SW 1271 (cell line): ENCODE measurements at regions not wholly inside any gene's neighbourhood (a gene's known extent, or its start where the extent isn't known, plus 50 kb on each side); places are given as distances from the start of the nearest gene placed in this dataset.

Source experiments
- DNase-seq, 2 experiments: peaks; one replicate each; lab custom pipeline; 2025; lab: John Stamatoyannopoulos, UW

DNA sequence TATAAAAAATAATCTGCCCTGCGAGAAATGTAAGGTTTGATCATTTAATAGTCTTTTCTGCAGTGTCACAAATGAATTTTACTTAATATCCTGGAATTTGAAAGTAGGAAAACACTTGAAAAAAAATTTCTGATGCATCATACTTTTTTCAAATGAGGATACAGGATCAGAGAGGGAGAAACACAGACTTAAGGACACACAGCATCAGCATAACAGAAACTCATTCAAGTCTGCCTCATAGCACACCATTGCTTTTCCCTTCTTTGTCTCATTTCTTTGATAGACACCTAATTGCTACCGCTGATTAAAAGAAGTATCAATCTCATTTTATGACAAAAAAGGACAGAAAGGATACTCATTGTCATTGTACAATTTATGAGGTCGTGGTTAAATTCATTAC lies 319.0 kb downstream of the TMEM114 start:
- DNase-seq = no peak

DNA sequence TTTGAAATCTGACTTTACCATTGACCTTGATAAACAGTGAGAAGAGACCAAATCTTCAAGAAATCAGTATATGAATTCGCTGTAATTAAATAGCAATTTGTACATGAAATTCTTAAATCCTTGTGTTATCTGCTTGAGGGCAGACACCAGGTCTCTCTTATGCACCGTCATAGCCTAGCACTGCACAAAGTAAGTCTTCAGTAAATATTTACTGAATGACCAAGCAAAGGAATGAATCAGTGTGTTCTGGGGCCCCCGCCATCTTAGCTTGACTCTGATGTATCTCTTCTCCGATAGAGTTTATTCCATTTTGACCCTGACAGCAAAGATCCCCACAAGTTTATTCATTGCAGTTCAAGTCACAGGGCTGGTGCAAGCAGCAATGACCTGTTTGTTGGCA lies 328.0 kb downstream of the TMEM114 start:
- no peak for DNase-seq

DNA sequence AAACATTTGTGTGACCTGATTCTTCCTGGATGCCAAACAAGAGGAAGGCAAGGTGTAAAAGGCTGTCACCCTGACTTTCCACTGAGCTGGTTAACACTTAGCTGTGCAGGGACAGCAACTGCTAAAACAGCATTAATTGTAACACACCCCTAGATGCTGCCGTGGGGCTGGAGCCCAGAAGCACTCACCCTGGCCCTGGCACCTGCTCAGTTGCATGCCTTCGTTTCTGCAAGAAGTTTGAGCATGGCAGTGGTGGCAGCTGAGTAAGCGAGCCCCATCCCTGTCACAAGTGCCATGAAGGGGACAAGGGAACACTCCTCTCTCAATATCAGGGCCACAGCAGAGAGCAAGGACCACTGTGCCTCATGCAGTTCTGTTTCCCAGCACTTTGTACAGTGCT lies 330.2 kb downstream of the TMEM114 start:
- DNase-seq = no peak

DNA sequence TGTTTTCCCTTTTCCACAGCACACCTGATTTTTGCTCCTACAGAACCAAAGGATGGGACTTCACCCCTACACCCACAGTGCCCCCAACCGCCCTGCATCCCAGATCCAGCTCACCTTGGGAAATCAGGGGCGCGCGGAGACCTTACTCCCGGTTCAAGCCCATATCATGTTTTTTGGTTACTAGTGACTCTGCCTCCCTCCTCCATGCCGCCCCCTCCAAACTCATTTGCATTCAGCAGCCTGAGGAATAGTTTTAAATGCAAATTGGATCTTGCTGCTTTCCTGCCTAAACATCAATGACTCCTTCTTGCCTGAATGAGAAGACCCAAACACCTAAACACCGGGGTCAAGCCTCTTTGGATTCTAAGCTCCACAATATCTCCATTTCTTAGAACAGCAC lies 331.8 kb downstream of the TMEM114 start:
- no peak for DNase-seq

DNA sequence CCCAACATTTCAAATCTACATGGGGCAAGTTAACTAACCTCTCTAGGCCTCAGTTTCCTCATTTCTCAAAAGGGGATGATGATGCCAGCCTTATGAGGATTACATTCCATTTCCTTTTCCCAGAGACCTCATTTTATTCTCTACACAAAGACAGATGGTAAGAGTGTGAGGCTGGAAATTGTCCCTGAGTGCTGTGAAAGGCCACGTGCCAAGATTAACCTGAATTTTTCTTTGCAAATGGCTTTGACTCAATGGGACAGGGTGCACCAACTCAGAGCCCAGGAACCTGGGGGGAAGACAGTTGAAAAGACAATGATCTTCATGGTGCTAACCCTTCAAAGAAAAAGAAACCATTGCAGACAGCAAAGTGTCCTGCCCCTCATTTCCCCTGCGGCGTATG lies 332.8 kb downstream of the TMEM114 start:
- DNase-seq = no peak

DNA sequence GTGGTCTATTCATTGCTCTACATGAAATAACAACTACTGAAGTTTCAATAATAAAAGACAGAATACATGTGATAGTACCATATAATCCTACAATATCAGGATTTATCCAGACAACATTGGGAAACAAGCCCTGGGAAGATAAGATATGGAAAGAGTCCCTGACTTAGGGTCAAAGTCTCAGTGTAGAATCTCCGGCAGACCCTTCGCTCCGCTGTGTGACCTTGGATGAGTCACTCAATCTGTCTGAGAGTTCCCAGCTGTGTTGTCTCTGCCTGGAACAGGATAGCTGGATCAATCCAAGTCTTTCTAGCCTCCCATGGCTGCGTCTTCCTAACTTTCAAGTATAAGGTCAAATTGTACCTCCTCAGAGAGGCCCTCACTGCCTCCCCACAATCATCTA lies 335.9 kb downstream of the TMEM114 start:
- DNase-seq = no peak

DNA sequence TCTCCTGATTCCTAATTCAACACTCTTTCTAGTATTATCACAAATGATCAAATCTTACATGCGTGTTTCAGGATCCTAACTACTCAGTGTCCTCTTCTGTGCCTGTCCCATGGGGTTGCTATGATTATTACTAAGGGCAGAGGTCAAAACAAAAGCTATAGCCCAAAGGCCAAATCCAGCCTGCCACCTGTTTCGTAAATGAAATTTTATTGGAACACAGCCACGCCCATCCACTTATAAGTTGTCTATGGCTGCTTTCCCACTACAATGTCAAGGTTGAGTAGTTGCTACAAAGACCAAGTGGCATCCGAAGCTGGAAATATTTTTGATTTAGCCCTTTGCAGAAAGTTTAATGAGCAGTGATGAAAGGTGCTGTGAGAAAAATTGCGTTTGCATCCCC lies 336.6 kb downstream of the TMEM114 start:
- no peak for DNase-seq

DNA sequence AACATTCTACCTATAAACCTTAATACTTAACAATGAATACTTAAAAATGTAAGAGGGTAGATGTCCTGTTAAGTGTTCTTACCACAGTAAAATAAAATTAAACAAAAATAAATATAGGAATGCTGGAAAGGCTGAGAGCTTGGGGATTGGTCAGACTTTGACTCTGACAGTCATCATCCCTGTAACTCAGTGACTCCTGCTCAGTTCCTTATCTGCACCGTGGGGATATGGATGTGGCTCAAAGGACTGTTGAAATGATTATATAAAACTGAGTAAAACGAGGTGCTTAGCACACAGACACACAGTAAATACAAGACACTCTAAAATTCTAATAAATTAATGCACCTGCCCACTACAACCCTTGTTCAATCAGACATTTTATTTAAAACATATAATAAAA lies 338.6 kb downstream of the TMEM114 start:
- DNase-seq = no peak

DNA sequence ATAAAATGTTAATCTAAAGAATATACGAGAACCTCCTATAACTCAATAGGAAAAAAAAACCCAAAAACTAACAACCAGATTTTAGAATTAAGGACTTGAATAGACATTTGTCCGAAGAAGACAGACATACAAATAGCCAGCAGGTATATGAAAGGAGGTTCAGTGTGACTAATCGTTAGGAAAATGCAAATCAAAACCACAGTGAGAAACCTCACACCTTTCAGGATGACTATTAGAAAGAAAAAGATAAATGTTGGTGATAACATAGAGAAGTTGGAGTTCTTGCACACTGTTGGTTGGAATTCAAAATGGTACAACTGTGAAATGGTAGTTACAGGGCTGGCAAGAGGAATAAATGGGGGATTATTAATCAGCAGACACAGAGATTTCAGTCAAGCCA lies 339.0 kb downstream of the TMEM114 start:
- no peak for DNase-seq

DNA sequence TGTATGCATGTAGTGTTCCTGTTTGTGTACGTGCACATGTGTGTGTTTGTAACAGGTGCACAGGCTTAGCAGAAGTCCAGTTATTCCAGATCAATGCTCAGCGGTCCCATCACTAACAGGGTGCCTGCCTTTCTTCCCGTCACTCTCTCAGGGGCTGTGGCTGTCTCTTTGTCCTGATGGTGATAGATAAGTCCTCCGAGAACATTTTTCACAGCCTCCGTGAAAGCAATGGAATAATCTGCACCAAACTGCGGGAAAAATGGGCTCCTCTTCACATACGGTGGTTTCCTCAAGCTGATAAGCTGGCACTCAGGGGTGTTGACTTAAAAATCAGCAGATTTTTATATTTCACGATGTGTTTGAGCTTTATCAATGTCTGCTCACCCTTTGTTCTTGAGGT lies 342.3 kb downstream of the TMEM114 start:
- no peak for DNase-seq

DNA sequence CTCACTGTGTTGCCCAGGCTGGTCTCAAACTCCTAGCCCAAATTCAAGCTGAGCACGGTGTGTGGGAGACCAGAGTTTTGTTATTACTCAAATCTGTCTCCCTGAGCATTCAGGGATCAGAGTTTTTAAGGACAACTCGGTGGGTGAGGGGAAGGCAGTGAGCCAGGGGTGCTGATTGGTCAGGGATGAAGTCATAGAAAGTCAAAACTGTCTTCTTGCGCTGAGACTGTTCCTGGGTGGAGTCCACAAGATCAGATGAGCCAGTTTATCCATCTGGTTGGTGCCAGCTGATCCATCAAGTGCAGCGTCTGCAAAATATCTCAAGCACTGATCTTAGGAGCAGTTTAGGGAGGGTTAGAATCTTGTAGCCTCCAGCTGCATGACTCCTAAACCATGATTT lies 346.3 kb downstream of the TMEM114 start:
- DNase-seq = no peak

DNA sequence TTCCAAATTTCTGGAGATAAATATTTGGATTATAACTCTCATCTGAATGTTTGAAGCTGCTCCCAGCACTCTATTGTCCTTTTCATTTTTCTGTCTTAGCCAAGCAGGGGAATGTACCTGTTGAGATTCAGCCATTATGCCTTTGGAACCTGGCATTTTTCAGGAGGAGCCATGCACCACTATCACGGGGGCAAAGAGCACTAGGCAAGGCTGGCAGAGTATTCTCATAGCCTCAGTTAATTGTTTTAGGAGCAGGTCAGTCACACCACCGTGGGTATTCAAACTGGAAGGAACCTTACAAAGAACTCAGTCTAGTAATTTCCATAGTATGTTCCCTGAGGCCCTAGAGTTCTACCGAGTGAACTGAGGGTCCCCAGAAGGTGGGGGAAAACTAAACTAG lies 348.9 kb downstream of the TMEM114 start:
- no peak for DNase-seq

DNA sequence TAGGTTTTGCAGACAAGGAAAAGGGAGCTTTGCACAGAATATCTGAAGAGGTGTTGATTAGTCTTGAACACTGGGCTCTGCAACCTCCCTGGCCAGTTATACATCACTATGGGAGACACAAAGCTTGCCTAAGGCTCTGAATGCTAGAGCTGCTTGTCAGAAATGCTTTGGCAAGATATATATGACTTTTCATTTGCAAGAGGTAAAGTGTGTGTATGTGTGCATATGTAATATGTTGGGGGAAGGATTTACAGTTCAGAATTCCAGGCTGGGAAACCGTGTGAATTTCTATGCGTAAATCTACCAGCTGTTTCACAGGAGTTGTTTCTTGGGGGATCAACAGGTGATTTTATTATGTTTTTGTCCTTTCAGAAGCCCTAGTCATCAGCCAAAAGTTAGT lies 350.9 kb downstream of the TMEM114 start:
- no peak for DNase-seq

DNA sequence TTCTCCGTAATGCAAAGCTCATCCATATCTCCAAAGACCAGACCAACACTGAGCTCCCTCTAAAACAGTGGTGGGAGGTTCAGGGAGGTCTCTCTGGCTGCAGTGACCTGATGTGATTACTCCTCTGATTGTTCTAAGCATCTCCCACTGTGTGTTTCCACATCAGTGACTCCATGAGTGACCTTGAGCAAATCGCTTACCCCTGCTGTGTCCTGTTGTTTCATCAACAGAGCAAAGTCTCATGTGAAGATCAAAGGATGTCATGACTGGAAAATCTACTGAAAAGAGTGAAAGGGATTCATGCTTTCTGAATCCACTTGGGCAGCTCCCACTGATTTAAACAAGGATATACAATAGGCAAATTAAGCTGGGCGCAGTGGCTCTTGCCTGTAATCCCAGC lies 352.9 kb downstream of the TMEM114 start:
- no peak for DNase-seq

DNA sequence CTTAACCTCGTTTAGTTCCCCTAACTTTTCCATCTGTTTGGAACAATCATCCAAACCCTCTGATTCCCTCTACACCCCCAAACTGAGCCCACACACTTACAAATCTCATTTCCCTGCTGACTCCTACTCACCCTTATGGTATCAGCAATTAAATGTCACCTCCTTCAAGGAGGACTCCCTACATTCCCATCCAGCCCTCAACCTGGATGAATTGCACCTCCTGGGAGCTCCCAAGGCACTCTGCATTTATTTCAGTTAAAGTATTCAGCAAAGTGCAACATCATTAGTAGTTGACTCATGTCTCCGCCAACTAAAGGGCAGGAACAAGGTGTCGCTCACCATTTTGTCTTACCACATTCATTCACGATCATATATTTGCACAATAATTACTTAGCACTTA lies 353.5 kb downstream of the TMEM114 start:
- no peak for DNase-seq

DNA sequence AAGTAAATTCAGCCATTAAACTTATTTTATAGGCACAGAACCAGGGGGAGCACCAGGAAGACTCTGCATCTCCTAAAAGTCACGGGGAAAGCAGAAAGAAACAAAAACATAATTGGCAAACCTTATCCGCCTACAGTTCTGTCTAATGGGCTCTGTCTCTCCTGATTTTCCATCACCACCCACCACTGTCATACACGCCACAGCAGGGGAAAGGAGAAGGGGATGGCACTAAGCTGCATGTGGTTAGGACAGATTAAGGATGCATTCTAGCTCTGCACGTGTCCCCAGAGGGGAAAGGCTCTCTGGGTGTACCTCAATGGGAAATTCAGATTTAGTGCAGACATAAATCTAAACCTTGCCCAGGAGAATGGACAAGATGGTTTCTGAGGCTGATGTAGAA lies 359.8 kb downstream of the TMEM114 start:
- DNase-seq = no peak

DNA sequence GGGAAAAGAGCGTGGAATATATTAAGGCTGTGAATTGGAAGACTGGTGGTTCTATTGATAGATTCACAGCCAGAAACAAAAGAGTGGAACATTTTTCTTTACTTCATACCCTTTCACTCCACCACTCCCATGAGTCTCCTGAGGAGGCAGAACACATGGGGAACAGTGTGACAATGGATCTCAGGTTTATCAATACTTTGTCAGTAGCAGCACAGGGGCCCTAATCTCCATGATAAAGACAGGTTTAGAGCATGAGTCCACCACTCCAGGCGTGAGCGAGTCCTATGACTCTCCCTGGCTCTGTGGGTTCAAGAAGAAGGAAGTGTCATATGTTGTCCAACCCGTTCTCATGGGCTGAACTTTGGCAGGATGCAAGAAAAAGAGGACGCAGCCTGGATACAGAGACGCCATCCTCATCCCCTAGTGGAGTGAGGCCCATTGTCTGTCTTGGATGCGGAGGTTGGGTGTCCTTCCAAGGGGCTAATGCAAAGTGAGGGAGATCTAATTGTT lies 361.2 kb downstream of the TMEM114 start:
- no peak for DNase-seq

DNA sequence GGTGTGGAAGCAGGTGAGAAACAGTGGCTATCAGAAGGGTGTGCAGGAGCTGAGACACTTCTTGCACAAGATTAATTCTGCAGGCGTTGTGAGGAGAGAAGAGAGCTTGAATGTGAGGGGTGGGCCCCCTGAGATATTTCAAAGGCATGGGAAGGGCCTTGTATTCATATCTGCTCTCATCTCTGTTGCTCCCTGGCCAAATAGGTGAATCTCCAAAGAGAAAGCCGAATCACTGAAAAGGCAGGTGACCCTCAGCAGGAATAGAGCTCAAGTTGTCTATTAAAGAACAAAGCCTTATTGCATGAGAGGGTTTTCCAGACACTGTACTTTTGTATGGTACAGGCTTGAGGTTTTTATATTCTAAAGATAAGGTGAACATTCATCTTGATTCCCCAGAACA lies 373.1 kb downstream of the TMEM114 start:
- DNase-seq = no peak

DNA sequence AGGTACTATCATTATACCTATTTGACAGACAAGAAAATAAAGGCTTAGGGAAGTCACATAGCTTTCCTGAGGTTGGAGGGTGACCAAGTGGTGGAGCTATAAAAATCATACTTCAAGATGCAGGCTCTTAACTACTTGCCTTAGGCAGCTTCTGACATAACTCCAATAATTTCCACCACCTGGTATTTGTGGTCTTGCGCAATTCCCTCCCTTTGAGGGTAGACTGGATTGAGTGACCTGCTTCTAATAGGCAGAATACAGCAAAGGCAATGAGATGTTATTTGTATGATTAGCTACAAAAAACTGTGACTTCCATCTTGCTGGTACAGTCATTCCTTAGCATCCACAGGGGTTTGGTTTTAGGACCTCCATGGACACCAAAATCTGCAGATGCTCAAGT lies 385.5 kb downstream of the TMEM114 start:
- no peak for DNase-seq

DNA sequence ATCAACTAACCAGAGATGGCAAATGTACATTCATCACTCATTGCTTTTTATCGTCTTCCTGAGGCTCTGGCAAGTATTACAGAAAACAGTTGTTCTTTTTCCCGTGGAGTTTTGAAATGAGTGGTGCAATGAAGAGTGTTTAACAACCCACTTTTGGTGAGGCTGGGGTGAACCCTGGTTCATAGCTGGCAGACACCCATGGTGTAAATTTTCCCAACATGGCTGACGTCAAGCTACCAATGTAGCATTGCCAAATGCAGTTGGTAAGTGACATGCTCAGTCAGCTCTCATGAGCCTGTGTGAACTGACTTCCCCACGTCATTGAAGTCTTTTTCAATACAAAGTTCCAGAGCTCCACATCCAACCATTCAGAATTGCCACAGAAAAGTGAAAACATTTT lies 386.2 kb downstream of the TMEM114 start:
- DNase-seq = no peak

DNA sequence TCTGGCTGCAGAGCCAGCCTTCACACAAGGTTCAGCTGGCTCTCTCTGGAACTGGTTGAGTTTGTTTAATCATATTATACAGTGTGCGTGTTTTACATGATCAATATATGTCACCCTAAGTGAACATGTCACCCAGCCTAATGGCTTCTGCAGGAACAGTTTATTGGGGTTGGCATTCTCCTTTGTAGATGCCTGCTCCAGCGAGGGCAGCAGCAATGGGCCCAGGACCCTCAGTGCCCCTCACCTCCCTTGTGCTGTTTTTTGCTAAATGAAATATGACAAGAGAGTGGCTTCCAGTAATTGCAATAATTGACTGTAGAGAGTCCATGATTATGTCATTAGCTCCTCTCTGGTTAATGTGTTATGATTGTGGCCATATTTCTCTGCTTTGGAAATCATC lies 387.2 kb downstream of the TMEM114 start:
- DNase-seq = no peak

DNA sequence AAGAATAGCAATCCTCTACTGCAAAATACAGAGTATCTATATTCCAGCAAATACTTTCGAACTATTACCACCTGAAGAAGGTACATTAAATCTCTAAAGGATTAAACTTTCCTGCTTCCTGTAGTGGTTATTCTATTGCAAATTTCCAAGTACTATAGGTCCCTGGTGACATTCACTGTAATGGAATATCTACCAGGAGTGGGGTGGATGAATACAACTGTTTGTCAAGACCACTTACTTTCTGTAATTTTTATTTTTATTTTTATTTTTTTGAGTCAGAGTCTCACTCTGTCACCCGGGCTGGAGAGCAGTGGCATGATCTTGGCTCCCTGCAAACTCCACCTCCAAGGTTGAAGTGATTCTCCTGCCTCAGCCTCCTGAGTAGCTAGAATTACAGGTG lies 389.5 kb downstream of the TMEM114 start:
- DNase-seq = no peak

DNA sequence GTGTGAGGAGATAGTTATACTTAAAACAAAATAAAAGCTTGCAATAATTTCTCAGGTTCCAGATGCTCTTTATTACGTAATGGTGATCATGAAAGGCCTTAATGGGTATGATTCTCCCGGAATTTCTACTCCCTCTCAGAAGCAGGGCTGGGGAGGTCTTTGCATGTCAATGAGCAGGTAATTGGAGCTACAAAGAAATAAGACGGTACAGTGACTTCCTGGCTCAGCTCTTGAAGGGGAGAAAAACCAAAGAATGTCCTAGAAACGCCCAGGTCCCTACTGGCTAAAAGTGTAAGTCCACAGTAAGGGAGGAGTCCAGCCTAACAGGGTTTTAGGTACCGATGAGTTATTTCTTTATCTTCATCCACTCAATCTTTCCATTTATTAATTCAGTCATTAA lies 390.9 kb downstream of the TMEM114 start:
- no peak for DNase-seq

DNA sequence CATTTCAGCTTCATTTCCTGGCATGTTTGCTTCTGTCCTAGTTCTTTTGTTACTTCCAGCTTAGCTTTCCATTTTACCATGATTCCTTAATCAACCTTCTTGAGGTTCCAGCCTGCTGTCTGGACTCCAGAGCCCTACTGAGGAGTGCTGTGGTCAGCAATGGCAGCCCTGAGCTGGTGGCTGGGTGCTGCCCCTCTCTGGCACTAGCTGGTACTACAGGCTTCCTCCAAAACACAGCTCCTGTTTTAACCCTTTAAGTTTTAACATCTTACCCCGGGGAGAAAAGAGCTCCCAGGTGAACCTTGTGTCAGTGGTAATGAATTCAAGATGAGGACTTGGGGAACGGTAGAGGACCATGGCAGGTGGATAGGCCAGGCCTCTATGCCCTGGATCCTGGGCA lies 395.5 kb downstream of the TMEM114 start:
- DNase-seq = no peak

DNA sequence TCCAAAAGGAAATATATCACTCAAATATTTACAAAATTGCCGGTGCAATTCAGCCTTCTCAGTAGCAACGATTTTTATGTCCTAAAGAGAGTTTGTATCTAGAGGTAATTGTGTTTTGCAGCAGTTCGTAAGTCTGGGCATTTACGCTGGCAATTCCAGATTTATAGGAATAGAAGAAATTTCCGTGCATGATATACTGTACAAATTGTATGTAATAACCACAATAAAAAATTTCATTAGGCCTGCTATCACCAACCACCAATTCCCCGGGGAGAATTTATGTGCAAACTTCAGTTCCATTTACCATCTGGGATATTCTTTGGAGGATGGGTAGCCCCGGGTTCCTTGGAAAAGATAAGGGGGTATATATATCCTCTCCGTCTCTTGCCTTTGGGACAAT lies 401.5 kb downstream of the TMEM114 start:
- DNase-seq = no peak
